ENCODE measurements at regions not wholly inside any gene's neighbourhood (a gene's known extent, or its start where the extent isn't known, plus 50 kb on each side); places are given as distances from the start of the nearest gene placed in this dataset.

GRCh38 chr2:144117086-144117485 lies 402.8 kb downstream of the ZEB2 start:
- TF ChIP-seq, protein P1, sequence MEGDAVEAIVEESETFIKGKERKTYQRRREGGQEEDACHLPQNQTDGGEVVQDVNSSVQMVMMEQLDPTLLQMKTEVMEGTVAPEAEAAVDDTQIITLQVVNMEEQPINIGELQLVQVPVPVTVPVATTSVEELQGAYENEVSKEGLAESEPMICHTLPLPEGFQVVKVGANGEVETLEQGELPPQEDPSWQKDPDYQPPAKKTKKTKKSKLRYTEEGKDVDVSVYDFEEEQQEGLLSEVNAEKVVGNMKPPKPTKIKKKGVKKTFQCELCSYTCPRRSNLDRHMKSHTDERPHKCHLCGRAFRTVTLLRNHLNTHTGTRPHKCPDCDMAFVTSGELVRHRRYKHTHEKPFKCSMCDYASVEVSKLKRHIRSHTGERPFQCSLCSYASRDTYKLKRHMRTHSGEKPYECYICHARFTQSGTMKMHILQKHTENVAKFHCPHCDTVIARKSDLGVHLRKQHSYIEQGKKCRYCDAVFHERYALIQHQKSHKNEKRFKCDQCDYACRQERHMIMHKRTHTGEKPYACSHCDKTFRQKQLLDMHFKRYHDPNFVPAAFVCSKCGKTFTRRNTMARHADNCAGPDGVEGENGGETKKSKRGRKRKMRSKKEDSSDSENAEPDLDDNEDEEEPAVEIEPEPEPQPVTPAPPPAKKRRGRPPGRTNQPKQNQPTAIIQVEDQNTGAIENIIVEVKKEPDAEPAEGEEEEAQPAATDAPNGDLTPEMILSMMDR (IDR thresholded peaks at IDR 0.05), result no peak

DNA sequence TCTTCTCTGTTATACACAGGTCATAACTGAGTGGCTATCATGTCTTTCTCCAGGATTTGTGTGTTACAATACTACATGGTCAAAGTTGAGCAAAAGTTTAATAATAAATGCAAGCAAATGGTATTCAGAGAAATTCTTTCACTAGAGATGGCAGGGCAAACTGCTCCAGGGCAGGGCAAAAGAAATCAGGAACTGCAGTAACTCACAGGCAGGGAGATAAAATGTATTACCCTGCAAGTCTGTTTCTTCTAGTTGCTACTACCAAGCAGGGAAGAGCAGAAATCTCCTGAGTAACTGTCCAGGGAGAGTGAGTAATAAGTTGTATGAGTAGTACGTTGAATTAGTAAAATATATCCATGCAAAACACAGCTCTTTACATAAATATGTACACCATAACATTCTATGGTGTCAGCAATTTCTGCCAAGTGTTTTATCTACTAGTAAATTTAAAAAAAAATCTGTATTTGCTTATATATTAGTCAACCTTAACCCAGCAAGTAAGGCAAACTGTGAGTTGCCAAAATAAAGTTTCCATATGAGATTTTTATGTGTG lies 404.1 kb downstream of the ZEB2 start:
- TF ChIP-seq, protein P1 (IDR thresholded peaks at IDR 0.05), result no peak

DNA sequence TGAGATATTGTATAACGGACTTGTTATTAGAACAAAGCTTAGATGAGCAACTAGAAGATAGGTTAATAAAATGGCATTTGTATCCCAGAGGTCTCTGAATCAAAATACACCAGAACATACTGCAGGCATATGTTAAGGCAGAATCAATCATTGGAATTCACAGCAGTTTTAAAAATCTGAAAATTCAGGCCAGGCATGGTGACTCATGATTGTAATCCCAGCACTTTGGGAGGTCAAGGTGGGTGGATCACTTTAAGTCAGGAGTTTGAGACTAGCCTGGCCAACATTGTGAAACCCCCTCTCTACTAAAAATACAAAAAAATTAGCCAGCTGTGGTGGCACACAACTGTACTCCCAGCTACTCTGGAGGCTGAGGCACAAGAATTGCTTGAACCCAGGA lies 405.2 kb downstream of the ZEB2 start:
- TF ChIP-seq, protein P1 (IDR thresholded peaks at IDR 0.05), result no peak

DNA sequence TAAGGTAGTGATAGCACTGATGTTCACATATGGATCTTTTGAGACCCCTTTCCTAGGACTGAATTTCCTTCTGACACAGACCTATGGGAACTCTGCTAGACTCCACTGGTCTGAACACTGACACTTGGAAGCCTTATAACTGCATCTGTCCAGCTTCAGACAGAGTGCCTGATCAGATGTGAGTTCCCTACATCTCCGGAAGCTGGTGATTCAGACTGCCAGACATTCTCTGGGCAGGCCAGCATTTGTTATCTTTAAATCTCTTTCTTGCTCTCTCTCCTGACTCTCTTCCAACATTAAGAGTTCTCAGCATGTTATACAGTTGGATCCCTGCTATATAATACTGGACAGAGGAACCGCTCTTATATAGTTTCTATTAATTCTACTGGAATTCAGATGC lies 408.5 kb downstream of the ZEB2 start:
- TF ChIP-seq, protein P1 (IDR thresholded peaks at IDR 0.05), result no peak

DNA sequence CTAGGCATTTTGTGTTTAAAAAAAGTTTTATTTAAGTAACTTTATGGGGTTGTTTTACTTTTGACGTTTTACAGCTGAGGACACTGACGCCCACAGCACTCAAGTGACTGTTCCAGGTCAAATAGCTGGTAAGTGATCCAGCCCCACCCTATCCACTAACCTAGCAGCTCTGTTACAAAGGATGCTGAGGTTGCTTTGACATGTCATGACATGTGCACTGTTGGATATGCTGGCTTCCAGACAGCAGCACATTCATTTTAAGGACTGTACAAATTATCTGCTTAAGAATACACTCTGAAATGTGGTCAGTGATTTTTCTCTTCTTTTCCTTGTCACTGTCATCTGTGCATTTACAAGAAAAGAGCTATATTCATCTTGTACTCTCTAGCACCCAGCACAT lies 417.5 kb downstream of the ZEB2 start:
- TF ChIP-seq, protein P1 (IDR thresholded peaks at IDR 0.05), result no peak

- TF ChIP-seq, protein P1 (IDR thresholded peaks at IDR 0.05), result no peak
Measured at GRCh38 chr2:144099780-144100377, 420.0 kb downstream of the ZEB2 start.

GRCh38 chr2:144099340-144099739 lies 420.6 kb downstream of the ZEB2 start:
- TF ChIP-seq, protein P1 (IDR thresholded peaks at IDR 0.05), result no peak
